Fibroblast of lung (primary cell): ENCODE measurements at regions not wholly inside any gene's neighbourhood (a gene's known extent, or its start where the extent isn't known, plus 50 kb on each side); places are given as distances from the start of the nearest gene placed in this dataset.

Experiments
- CTCF ChIP-seq, 2 donors: IDR thresholded peaks in 1 of 2; conservative IDR thresholded peaks in 1 of 2; 1 replicate in 1 of 2; 2 replicates in 1 of 2; pipeline ENCODE4 v1.5.1; 2011 to 2012; ENCODE audit warnings: low read length in 2 of 2, control low read depth in 1 of 2, inconsistent platforms in 1 of 2, low read depth in 1 of 2, mild to moderate bottlenecking in 1 of 2
- EZH2 ChIP-seq: IDR thresholded peaks from 2 replicates; pipeline ENCODE4 v1.5.1; 2012; ENCODE audit warnings: low read length, control low read depth, mild to moderate bottlenecking; ENCODE audit errors: missing control alignments

GRCh38 chr3:23656821-23657220, 148.9 kb upstream of the UBE2E1 start:
- TF ChIP-seq CTCF (conservative IDR thresholded peaks at IDR 0.05 in 1 of 2, IDR thresholded peaks at IDR 0.05 in 1 of 2; ENCODE audit: low read depth in 1 of 2, low read length in 2 of 2), result no peak
- TF ChIP-seq EZH2, result no peak
